ENCODE measurements at regions not wholly inside any gene's neighbourhood (a gene's known extent, or its start where the extent isn't known, plus 50 kb on each side); places are given as distances from the start of the nearest gene placed in this dataset.

DNA sequence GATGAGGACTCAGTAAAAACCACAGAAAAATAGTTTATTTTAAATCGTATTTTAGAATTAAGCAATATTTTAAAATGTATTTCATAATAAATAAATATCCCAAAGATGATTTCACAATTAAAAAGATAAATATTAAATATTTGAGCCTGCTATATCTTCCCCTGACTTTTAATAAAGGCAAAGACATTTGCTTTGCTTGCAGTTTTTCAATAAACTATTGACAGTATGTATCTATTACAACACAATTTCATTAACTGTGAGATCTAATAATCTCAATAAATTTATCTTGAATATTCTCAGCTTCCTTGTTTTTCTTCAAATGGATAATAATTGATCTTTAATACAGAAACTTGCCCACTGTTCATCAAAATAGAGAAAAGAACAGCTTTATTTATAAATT is 186.2 kb upstream of the TARS1 start:
- TF ChIP-seq YY1 (IDR thresholded peaks at IDR 0.05; ENCODE audit: low read depth) (no peak), FOXM1 (IDR thresholded peaks at IDR 0.05; ENCODE audit: borderline replicate concordance, low read depth) (no peak), TEAD4 (IDR thresholded peaks at IDR 0.05) (no peak), EP300 (IDR thresholded peaks at IDR 0.05; ENCODE audit: borderline replicate concordance) (no peak), CREB1 (IDR thresholded peaks at IDR 0.05; ENCODE audit: low read depth) (no peak), RAD21 (IDR thresholded peaks at IDR 0.05; ENCODE audit: low read depth) (no peak)
- TF ChIP-seq, protein P1, sequence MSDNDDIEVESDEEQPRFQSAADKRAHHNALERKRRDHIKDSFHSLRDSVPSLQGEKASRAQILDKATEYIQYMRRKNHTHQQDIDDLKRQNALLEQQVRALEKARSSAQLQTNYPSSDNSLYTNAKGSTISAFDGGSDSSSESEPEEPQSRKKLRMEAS (IDR thresholded peaks at IDR 0.05) = no peak

DNA sequence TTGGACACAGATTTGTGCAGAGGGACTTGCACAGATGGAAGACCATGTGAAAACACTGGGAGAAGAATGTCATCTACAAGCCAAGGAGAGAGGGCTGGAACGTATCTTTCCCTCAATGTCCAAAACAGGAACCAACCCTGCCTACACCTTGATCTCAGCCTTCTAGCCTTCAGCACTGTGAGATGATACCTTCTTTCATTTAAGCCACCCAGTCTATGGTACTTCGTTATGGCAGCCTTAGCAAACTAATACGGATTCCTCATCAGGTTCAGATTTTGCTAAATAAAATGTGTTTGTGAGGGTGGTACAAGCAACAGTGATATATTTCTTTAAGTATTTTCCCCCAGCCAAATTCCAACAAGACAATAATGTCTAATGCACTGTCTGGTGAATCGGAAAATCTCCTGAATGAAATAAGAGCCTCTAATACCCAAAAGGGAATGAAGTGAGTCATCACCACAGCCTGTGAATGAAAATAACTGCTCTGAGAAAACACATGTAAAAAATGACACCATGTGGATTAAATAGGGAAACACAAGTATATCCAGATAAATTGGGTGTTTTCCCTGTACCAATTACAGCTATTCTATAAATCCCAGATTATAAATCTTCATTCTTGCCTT is 182.8 kb upstream of the TARS1 start:
- TF ChIP-seq RAD21 (IDR thresholded peaks at IDR 0.05; ENCODE audit: low read depth) (peak; percentile 60), TCF12 (IDR thresholded peaks at IDR 0.05; ENCODE audit: low read depth) (no peak)

DNA sequence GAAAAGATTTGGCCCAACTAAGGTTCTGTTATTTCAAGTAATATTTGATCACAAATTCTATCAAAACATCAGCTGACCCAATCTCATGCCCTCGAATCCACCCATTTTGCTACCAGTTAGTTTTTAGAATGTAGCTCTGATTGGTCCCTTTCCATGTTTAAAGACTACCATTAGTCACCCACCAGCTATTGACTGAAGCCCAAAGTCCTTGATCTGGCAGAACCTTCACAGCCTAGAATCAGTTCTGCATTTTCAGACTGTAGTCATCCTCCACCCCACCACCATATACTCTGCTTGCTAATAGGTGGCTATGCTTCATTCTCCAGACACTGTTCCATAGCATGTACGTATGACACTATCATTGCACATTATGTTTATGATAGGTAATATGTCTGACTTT is 182.2 kb upstream of the TARS1 start:
- no peak for TF ChIP-seq RAD21 (IDR thresholded peaks at IDR 0.05; ENCODE audit: low read depth)
- no peak for TF ChIP-seq TAF1 (IDR thresholded peaks at IDR 0.05; ENCODE audit: low read depth)
- no peak for TF ChIP-seq YY1 (IDR thresholded peaks at IDR 0.05; ENCODE audit: low read depth)
- TF ChIP-seq, protein P1 (IDR thresholded peaks at IDR 0.05) = no peak
- TF ChIP-seq FOXM1 (IDR thresholded peaks at IDR 0.05; ENCODE audit: borderline replicate concordance, low read depth) = no peak
- TF ChIP-seq CEBPB (IDR thresholded peaks at IDR 0.05) = no peak
- TF ChIP-seq, protein P2, sequence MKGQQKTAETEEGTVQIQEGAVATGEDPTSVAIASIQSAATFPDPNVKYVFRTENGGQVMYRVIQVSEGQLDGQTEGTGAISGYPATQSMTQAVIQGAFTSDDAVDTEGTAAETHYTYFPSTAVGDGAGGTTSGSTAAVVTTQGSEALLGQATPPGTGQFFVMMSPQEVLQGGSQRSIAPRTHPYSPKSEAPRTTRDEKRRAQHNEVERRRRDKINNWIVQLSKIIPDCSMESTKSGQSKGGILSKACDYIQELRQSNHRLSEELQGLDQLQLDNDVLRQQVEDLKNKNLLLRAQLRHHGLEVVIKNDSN (IDR thresholded peaks at IDR 0.05) = no peak
- no peak for TF ChIP-seq ZBTB7A (IDR thresholded peaks at IDR 0.05; ENCODE audit: low read depth)
- no peak for TF ChIP-seq EGR1 (IDR thresholded peaks at IDR 0.05)
- TF ChIP-seq TEAD4 (IDR thresholded peaks at IDR 0.05) = no peak
- no peak for TF ChIP-seq EP300 (IDR thresholded peaks at IDR 0.05; ENCODE audit: borderline replicate concordance)
- TF ChIP-seq, protein P3, sequence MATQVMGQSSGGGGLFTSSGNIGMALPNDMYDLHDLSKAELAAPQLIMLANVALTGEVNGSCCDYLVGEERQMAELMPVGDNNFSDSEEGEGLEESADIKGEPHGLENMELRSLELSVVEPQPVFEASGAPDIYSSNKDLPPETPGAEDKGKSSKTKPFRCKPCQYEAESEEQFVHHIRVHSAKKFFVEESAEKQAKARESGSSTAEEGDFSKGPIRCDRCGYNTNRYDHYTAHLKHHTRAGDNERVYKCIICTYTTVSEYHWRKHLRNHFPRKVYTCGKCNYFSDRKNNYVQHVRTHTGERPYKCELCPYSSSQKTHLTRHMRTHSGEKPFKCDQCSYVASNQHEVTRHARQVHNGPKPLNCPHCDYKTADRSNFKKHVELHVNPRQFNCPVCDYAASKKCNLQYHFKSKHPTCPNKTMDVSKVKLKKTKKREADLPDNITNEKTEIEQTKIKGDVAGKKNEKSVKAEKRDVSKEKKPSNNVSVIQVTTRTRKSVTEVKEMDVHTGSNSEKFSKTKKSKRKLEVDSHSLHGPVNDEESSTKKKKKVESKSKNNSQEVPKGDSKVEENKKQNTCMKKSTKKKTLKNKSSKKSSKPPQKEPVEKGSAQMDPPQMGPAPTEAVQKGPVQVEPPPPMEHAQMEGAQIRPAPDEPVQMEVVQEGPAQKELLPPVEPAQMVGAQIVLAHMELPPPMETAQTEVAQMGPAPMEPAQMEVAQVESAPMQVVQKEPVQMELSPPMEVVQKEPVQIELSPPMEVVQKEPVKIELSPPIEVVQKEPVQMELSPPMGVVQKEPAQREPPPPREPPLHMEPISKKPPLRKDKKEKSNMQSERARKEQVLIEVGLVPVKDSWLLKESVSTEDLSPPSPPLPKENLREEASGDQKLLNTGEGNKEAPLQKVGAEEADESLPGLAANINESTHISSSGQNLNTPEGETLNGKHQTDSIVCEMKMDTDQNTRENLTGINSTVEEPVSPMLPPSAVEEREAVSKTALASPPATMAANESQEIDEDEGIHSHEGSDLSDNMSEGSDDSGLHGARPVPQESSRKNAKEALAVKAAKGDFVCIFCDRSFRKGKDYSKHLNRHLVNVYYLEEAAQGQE (IDR thresholded peaks at IDR 0.05; ENCODE audit: low read depth) = no peak
- TF ChIP-seq NFIC (IDR thresholded peaks at IDR 0.05) = no peak

DNA sequence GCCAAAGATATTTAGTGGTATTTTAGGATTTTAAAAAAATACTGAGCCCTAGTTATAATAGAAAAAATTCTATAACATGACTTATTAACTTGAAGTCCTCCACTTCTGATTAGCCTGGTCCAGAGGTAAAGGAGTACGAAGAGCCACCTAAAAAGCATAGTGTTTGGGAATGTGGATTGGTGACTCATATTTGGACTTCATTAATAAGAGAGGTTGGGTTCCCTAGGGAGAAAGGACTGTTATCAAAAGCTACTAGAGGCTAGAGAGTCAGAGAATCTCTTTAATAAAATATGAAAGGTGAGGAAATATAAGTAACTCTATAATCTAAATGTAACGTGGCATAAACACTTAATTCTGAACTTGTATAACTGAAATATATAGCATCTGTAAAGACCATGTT is 180.7 kb upstream of the TARS1 start:
- TF ChIP-seq TCF12 (IDR thresholded peaks at IDR 0.05; ENCODE audit: low read depth) = no peak
- no peak for TF ChIP-seq FOXM1 (IDR thresholded peaks at IDR 0.05; ENCODE audit: borderline replicate concordance, low read depth)
- no peak for TF ChIP-seq EP300 (IDR thresholded peaks at IDR 0.05; ENCODE audit: borderline replicate concordance)
- TF ChIP-seq TAF1 (IDR thresholded peaks at IDR 0.05; ENCODE audit: low read depth) = no peak
- no peak for TF ChIP-seq TEAD4 (IDR thresholded peaks at IDR 0.05)
- TF ChIP-seq EGR1 (IDR thresholded peaks at IDR 0.05) = no peak
- no peak for TF ChIP-seq YY1 (IDR thresholded peaks at IDR 0.05; ENCODE audit: low read depth)
- TF ChIP-seq, protein P3 (IDR thresholded peaks at IDR 0.05; ENCODE audit: low read depth) = no peak
- TF ChIP-seq CREB1 (IDR thresholded peaks at IDR 0.05; ENCODE audit: low read depth) = no peak
- TF ChIP-seq, protein P2 (IDR thresholded peaks at IDR 0.05) = no peak
- TF ChIP-seq CEBPB (IDR thresholded peaks at IDR 0.05) = no peak
- no peak for TF ChIP-seq RAD21 (IDR thresholded peaks at IDR 0.05; ENCODE audit: low read depth)
- TF ChIP-seq, protein P1 (IDR thresholded peaks at IDR 0.05) = no peak

DNA sequence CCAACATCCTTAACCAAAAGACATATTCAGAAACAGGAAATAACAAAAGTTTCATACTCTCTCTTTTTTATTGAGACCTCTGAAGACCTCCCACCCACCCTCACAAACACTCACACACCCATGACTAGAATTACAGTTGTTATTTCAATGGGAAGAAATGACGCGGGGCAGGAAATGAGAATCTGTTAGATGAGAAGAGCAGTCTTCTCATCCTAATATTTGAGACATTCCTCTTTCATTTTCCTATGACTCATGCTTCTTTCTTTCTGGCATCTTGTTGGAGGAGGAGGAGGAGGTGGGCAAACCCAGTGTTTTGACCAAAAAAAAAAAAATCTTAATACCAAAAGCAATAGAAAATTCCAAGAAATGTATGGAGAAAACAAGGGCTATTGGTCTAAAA is 179.5 kb upstream of the TARS1 start:
- TF ChIP-seq, protein P2 (IDR thresholded peaks at IDR 0.05) = no peak
- TF ChIP-seq, protein P1 (IDR thresholded peaks at IDR 0.05) = no peak
- TF ChIP-seq YY1 (IDR thresholded peaks at IDR 0.05; ENCODE audit: low read depth) (no peak), TEAD4 (IDR thresholded peaks at IDR 0.05) (no peak), EGR1 (IDR thresholded peaks at IDR 0.05) (no peak), CEBPB (IDR thresholded peaks at IDR 0.05) (no peak), EP300 (IDR thresholded peaks at IDR 0.05; ENCODE audit: borderline replicate concordance) (no peak), FOXM1 (IDR thresholded peaks at IDR 0.05; ENCODE audit: borderline replicate concordance, low read depth) (no peak)
